Peyer's patch (tissue), 4 donors: ENCODE measurements at regions not wholly inside any gene's neighbourhood (a gene's known extent, or its start where the extent isn't known, plus 50 kb on each side); places are given as distances from the start of the nearest gene placed in this dataset.

Source experiments
- POLR2A ChIP-seq, 2 donors: fragments of 450-650 bp; IDR thresholded peaks; one replicate each; pipeline ENCODE4 v1.5.1; 2017; ENCODE audit warnings: antibody characterized with exemption in 2 of 2, mild to moderate bottlenecking in 2 of 2, moderate library complexity in 2 of 2
- TF ChIP-seq, protein P1 (sequence below), 6 experiments: fragments of 450-650 bp in 4 of 6; fragments of 200-600 bp in 2 of 6; sonication (generic) in 1 of 6; IDR thresholded peaks; one replicate each; pipeline ENCODE4 v1.5.1; 2017 to 2019; ENCODE audit warnings: antibody characterized with exemption in 6 of 6, mild to moderate bottlenecking in 3 of 6, moderate library complexity in 1 of 6

DNA sequence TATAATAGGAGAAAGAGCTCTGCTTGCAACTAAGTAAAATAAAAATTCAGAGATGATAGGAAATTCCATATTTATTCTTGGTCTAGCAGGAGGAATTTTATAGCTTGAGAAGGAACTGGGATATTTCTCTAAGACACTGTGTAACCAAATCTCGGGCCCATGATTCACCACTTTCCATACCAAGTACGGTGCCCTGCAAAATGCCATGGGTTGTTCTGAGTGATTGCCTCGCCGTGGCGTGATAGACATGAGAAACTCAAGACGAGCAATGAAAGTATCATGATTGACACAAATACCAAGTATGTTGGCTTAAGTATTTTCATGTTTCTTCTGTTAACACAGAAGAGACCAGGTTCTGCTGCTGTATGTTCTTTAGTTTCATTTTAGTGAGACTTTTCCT lies 167.2 kb downstream of the LMO4 start:
- TF ChIP-seq, protein P1, sequence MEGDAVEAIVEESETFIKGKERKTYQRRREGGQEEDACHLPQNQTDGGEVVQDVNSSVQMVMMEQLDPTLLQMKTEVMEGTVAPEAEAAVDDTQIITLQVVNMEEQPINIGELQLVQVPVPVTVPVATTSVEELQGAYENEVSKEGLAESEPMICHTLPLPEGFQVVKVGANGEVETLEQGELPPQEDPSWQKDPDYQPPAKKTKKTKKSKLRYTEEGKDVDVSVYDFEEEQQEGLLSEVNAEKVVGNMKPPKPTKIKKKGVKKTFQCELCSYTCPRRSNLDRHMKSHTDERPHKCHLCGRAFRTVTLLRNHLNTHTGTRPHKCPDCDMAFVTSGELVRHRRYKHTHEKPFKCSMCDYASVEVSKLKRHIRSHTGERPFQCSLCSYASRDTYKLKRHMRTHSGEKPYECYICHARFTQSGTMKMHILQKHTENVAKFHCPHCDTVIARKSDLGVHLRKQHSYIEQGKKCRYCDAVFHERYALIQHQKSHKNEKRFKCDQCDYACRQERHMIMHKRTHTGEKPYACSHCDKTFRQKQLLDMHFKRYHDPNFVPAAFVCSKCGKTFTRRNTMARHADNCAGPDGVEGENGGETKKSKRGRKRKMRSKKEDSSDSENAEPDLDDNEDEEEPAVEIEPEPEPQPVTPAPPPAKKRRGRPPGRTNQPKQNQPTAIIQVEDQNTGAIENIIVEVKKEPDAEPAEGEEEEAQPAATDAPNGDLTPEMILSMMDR (IDR thresholded peaks at IDR 0.05), result no peak
- no peak for TF ChIP-seq POLR2A (IDR thresholded peaks at IDR 0.05)
